ENCODE measurements at regions not wholly inside any gene's neighbourhood (a gene's known extent, or its start where the extent isn't known, plus 50 kb on each side); places are given as distances from the start of the nearest gene placed in this dataset.

DNA sequence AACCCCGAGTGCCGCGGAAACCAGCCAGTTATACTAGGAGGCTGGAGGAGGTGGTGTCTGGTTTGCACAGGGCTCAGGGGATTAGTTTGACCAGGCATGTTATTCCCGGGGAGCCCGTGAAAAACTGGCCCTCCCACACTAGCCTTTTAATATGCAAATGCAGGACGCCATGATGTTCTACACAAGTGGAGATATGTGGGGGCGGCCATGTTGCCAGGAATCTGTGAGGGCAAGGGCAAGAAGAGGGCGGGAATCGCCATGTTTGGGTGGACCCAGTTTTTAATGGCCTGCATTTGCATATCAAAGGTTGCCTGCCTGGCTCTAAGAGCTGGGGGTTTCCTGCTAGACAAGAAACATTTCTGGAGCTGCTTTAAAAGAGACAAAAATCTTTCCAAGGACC is 940.7 kb downstream of the CDH18 start:
- no peak for TF ChIP-seq POLR2A (IDR thresholded peaks at IDR 0.05; ENCODE audit: low read depth, low read length)
- TF ChIP-seq POLR2AphosphoS5 (IDR thresholded peaks at IDR 0.05; ENCODE audit: low read depth, low read length): no peak

Data from GM12892 (cell line).